ENCODE measurements at regions not wholly inside any gene's neighbourhood (a gene's known extent, or its start where the extent isn't known, plus 50 kb on each side); places are given as distances from the start of the nearest gene placed in this dataset.

GRCh38 chr11:87954476-87954875 lies 220.8 kb downstream of the RAB38 start:
- no peak for TF ChIP-seq CTCF (IDR thresholded peaks at IDR 0.05 in 2 of 3, conservative IDR thresholded peaks at IDR 0.05 in 1 of 3; ENCODE audit: borderline replicate concordance in 1 of 3, insufficient read depth in 1 of 3, low read depth in 2 of 3, low read length in 2 of 3)
- TF ChIP-seq POLR2A (IDR thresholded peaks at IDR 0.05; ENCODE audit: borderline replicate concordance, extremely low read depth, insufficient read depth, insufficient read length), result no peak
- no peak for TF ChIP-seq EZH2 (IDR thresholded peaks at IDR 0.05)
- no peak for TF ChIP-seq MAX (IDR thresholded peaks at IDR 0.05)
- TF ChIP-seq ZFX (IDR thresholded peaks at IDR 0.05), result no peak
- no peak for TF ChIP-seq POLR2AphosphoS5 (IDR thresholded peaks at IDR 0.05; ENCODE audit: low read depth, low read length)
- no peak for TF ChIP-seq TCF7L2 (IDR thresholded peaks at IDR 0.05; ENCODE audit: borderline replicate concordance, extremely low read depth, insufficient read depth, insufficient read length)
- no peak for TF ChIP-seq ELF1 (IDR thresholded peaks at IDR 0.05; ENCODE audit: borderline replicate concordance, low read depth)
- no peak for TF ChIP-seq JUND (IDR thresholded peaks at IDR 0.05)
- no peak for TF ChIP-seq EZH2phosphoT487 (IDR thresholded peaks at IDR 0.05; ENCODE audit: borderline replicate concordance)

Data from HCT116 (cell line).